ENCODE measurements at regions not wholly inside any gene's neighbourhood (a gene's known extent, or its start where the extent isn't known, plus 50 kb on each side); places are given as distances from the start of the nearest gene placed in this dataset.

DNA sequence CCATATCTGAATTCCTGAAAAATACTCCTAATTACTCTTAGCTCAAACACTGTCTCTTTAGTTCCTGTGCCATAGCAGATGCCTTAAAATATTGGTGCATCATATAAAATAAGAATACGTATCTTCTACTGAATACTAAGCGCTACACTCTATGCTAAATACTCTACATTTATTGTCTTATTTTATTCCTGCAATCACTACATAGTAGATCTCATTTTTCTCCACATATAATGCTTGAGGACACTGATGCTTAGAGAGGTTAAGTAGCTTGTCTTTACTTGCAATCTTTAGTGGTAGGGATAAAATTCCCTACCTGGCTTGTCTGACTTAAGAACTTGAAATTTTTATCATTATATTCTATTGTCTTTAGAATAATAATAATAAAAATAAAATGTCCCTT is 137.3 kb upstream of the SETBP1 start:
- ATAC-seq, result no peak
- intact Hi-C loops (cut with DNase I, micrococcal nuclease), result no loop called here

DNA sequence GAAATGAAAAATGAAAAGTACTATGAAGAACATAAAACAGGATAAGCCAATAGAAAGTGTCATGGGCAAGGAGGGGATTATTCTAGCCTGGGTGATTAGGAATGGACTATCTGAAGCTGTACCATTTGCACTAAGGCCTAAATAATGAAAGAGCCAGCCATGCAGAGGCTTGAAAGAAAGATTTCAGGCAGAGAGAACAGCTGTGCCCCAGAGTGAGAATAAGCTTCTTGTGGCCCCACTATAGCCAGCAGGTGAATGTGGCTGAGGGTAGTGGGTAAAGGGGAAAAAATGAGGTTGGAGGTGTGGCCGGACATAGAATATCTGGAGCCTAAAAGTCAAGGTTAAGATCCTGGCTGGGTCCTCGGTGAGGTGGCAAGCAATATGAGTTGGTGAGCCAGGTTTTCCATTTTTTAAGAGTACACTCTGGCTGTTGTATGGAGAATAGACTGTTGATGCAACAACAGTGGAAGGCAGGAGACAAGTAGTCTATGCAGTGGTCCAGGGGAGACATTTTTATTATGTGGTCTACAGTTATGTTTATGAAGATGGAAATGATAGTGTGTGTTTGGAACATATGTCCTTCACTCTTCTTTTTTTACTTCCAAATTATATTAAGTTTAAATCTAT is 135.2 kb upstream of the SETBP1 start:
- ATAC-seq (no peak), DNase-seq (no peak)
- Histone ChIP-seq H3K4me1 (ENCODE audit: low read depth) (no peaks in the 10 kb centered on the region), H3K9me3 (no peaks in the 10 kb centered on the region), H3K4me3 (no peak overlapping the region), H3K36me3 (ENCODE audit: low read depth) (no peaks in the 10 kb centered on the region)
- TF ChIP-seq, protein P1, sequence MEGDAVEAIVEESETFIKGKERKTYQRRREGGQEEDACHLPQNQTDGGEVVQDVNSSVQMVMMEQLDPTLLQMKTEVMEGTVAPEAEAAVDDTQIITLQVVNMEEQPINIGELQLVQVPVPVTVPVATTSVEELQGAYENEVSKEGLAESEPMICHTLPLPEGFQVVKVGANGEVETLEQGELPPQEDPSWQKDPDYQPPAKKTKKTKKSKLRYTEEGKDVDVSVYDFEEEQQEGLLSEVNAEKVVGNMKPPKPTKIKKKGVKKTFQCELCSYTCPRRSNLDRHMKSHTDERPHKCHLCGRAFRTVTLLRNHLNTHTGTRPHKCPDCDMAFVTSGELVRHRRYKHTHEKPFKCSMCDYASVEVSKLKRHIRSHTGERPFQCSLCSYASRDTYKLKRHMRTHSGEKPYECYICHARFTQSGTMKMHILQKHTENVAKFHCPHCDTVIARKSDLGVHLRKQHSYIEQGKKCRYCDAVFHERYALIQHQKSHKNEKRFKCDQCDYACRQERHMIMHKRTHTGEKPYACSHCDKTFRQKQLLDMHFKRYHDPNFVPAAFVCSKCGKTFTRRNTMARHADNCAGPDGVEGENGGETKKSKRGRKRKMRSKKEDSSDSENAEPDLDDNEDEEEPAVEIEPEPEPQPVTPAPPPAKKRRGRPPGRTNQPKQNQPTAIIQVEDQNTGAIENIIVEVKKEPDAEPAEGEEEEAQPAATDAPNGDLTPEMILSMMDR (IDR thresholded peaks at IDR 0.05), result no peak
- intact Hi-C loops (cut with DNase I, micrococcal nuclease), result no loop called here

More for the DNA sequence above, 137.3 kb upstream of the SETBP1 start:
- Histone ChIP-seq H3K36me3 (ENCODE audit: low read depth) (no peaks in the 10 kb centered on the region), H3K4me3 (no peak overlapping the region), H3K4me1 (ENCODE audit: low read depth) (no peaks in the 10 kb centered on the region), H3K9me3 (no peaks in the 10 kb centered on the region)
- TF ChIP-seq, protein P1 (IDR thresholded peaks at IDR 0.05), result no peak
- no peak for DNase-seq

DNA sequence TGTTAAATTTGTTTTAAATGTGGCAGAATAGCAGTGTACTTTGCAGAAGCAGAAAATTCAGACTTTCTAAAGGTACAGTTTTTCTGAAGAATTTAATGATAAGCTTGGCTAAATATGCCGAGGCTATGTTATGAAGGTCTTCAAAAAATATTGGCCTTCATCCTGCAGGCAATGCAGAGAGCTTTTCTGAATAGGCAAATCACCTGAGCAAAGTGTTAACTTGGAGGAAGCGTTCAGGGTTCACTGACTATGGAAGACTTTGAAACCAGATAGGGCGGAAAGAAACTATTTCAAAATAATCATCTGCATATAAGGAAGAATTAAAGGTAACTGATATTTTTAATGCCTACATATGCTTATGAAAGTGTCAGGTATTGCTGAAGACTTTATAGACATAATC is 133.7 kb upstream of the SETBP1 start:
- TF ChIP-seq, protein P1 (IDR thresholded peaks at IDR 0.05), result no peak
- Histone ChIP-seq H3K4me1 (ENCODE audit: low read depth) (no peaks in the 10 kb centered on the region), H3K36me3 (ENCODE audit: low read depth) (no peaks in the 10 kb centered on the region), H3K4me3 (no peak overlapping the region), H3K9me3 (no peaks in the 10 kb centered on the region)
- no peak for DNase-seq
- ATAC-seq, result no peak
- intact Hi-C loops (cut with DNase I, micrococcal nuclease), result no loop called here

DNA sequence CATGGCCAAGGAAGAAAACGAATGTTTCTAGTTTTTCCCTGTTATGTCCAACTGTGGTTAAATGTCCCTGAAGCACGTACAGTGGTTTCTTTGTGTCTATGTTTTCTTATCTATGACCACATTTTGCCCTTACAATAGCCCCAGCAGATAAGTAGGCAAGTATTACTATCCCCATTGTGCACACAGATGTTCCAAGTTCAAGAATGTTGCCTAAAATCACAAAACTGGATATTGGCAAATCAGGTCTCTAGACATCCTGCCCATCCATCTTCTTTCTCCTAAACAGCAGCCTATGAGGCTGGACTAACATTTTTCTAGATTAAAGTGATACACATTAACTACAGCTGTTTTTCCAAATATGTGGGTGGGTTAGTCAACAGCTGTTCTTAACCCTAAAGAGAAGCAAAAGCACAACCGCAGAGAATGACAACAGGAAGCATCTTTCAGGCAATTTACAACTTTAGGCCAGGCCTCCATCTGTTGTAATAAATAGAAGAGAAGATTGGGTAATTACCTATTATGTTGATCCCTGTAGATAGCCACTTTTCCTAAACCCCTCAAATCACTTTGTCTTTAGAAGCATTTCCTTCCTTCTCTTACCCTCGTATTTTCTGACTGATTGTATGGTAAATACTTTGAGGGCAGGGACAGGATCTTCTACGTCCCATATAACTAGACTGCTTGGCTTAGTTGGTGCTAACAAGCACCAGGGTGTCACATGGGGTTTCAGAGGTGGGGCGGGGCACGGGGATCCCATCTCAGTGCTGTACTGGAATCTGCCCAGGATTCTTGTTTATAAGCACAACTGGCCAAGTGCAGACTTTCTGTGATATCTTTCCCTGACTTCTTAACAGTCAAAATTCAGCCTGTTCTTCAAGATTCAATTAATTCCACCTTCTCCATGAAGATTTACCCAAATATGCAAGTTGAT is 132.1 kb upstream of the SETBP1 start:
- Histone ChIP-seq H3K4me1 (ENCODE audit: low read depth) (no peaks in the 10 kb centered on the region), H3K4me3 (no peak overlapping the region), H3K9me3 (no peaks in the 10 kb centered on the region), H3K36me3 (ENCODE audit: low read depth) (no peaks in the 10 kb centered on the region)
- TF ChIP-seq, protein P1 (IDR thresholded peaks at IDR 0.05), result no peak
- DNase-seq, result peak in 2 of 3 donors; percentile 11 to 23
- intact Hi-C loops (cut with DNase I, micrococcal nuclease), result no loop called here
- ATAC-seq, result no peak

DNA sequence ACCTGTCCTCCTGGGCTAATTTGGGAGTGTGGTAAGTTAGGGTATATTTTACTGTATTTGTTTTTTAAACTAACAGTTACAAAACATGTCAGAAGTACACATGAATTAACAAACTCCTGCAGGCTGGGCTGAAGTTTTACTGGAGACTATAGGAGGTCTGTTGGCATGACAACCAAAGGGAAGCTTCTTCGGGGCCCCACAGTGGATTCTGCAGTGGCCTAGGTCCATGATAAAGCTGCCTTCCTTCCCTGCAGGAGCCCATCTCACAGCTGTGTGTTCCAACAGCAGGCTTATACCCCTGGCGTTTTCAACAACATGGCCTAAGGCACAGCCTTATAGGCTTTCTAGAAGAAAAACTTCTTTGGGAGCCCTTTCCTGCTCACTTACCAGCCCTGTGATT is 128.0 kb upstream of the SETBP1 start:
- Histone ChIP-seq H3K4me1 (ENCODE audit: low read depth) (no peaks in the 10 kb centered on the region), H3K36me3 (ENCODE audit: low read depth) (no peaks in the 10 kb centered on the region), H3K9me3 (no peaks in the 10 kb centered on the region), H3K4me3 (no peak overlapping the region)
- intact Hi-C loops (cut with DNase I, micrococcal nuclease), result no loop called here
- TF ChIP-seq, protein P1 (IDR thresholded peaks at IDR 0.05), result no peak
- DNase-seq, result no peak
- ATAC-seq, result no peak
